Bronchial epithelial cell (primary cell): ENCODE measurements at regions not wholly inside any gene's neighbourhood (a gene's known extent, or its start where the extent isn't known, plus 50 kb on each side); places are given as distances from the start of the nearest gene placed in this dataset.

Source experiments
- DNase-seq: peaks from one replicate; pipeline ENCODE4 v3.0.0-alpha.2; 2010; ENCODE audit warnings: low read depth
- FAIRE-seq: peaks from 2 replicates; lab custom pipeline; 2011; peaks lifted over from hg19 to GRCh38; lab: Jason Lieb, UNC
- H3K27me3 ChIP-seq: 2 replicates; pipeline ENCODE4 v1.5.1; 2011; ENCODE audit warnings: low read length; ENCODE audit not compliant: control insufficient read depth, insufficient read depth
- H3K36me3 ChIP-seq: 2 replicates; pipeline ENCODE4 v1.5.1; 2011; ENCODE audit warnings: low read length; ENCODE audit not compliant: control insufficient read depth, insufficient read depth
- H3K4me3 ChIP-seq: 2 replicates; pipeline ENCODE4 v1.5.1; 2011; ENCODE audit warnings: mild to moderate bottlenecking, low read depth, low read length, control low read depth
- TF ChIP-seq, protein P1 (sequence below): IDR thresholded peaks from 2 replicates; pipeline ENCODE4 v1.5.1; 2011; ENCODE audit warnings: mild to moderate bottlenecking, moderate library complexity, low read length, control low read depth, inconsistent platforms; ENCODE audit not compliant: insufficient read depth, severe bottlenecking

- Histone ChIP-seq H3K36me3 (no peaks in the 10 kb centered on the region), H3K27me3 (no peaks in the 10 kb centered on the region), H3K4me3 (no peak overlapping the region)
- TF ChIP-seq, protein P1, sequence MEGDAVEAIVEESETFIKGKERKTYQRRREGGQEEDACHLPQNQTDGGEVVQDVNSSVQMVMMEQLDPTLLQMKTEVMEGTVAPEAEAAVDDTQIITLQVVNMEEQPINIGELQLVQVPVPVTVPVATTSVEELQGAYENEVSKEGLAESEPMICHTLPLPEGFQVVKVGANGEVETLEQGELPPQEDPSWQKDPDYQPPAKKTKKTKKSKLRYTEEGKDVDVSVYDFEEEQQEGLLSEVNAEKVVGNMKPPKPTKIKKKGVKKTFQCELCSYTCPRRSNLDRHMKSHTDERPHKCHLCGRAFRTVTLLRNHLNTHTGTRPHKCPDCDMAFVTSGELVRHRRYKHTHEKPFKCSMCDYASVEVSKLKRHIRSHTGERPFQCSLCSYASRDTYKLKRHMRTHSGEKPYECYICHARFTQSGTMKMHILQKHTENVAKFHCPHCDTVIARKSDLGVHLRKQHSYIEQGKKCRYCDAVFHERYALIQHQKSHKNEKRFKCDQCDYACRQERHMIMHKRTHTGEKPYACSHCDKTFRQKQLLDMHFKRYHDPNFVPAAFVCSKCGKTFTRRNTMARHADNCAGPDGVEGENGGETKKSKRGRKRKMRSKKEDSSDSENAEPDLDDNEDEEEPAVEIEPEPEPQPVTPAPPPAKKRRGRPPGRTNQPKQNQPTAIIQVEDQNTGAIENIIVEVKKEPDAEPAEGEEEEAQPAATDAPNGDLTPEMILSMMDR: no peak
- DNase-seq (peak; percentile 43), FAIRE-seq (no peak)
These were observed 1428.0 kb downstream of the PCDH7 start for GRCh38 chr4:32148111-32148666.

DNA sequence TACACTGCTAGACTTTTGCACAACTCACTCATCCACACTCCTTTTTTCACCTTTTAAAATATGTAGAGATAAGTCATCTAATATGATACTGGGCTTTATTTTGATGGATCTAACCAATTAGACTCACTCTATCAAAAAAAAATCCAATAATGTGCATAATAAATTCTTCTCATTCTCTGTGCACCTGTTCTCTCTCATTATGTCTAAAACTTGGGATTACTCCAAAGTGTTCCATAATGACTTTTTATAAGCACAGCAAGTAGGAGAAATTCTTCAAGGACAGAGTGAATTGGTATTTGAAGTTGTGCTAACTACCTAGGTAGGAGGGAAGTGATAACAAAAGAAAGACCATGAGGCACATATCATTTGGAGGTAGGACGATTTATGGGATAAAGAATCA is 1438.8 kb downstream of the PCDH7 start:
- TF ChIP-seq, protein P1: no peak
- Histone ChIP-seq H3K4me3 (no peak overlapping the region), H3K36me3 (no peaks in the 10 kb centered on the region), H3K27me3 (no peaks in the 10 kb centered on the region)
- no peak for DNase-seq
- FAIRE-seq: no peak

DNA sequence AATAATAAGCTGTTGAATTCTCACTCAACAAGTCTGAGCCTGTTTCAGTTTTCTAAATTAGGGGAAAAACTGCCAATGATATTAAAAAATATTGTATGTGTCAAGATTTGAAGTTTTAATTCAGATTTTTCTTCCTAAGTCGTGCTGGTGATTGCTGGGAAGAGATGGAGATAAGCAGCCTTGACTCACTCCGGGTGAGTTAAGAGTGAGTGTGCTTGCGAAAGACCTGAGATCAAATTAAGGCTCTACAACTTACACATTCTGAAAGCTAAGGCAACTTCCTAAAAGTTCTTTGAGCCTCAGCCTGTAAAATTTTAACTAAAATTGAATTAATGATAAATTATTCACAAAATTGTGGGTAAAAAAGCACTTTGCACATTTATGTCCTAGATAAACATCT is 1441.2 kb downstream of the PCDH7 start:
- Histone ChIP-seq H3K4me3 (no peak overlapping the region), H3K36me3 (no peaks in the 10 kb centered on the region), H3K27me3 (no peaks in the 10 kb centered on the region)
- FAIRE-seq (no peak), DNase-seq (peak; percentile 84)
- TF ChIP-seq, protein P1: no peak

DNA sequence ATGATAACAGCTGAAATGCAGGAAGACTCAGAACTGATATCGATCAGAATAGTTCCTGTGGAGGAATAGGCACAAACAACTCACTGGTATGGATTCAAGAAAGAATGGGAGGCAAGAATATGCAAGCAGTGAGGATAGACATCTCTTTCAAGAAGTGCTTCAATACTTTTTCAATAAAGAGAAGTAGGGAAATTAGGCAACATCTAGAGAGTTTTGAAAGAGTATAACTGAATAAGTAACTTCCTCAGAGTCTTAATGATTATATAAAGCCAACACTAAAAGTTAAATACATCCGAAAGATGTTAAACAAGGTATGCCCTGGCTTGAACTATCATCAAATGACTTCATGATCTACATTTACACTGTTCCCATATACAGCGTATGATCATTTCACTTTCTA is 1443.0 kb downstream of the PCDH7 start:
- no peak overlapping the region for H3K4me3 ChIP-seq
- H3K27me3 ChIP-seq: no peaks in the 10 kb centered on the region
- FAIRE-seq (no peak), DNase-seq (no peak)
- no peaks in the 10 kb centered on the region for H3K36me3 ChIP-seq
- TF ChIP-seq, protein P1: no peak

DNA sequence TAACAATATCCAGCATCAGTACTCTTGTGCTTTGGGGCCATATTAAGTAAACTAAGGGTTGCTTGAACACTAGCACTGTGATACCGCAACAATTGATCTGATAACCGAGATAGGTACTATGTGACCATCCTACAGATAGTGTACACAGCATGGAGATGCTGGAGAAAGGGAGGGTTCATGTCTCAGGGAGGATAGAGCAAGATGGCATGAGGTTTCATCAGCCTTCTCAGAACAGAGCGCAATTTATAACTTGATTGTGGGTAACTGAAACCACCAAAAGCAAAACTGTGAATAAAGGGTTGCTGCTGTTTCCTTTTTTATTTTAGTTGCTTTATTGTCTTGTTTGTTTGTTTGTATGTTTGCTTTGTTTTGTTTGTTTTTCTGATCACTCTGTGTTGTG is 1449.7 kb downstream of the PCDH7 start:
- FAIRE-seq: no peak

More for the DNA sequence above, 1449.7 kb downstream of the PCDH7 start:
- no peak overlapping the region for H3K4me3 ChIP-seq
- no peaks in the 10 kb centered on the region for H3K36me3 ChIP-seq
- H3K27me3 ChIP-seq: no peaks in the 10 kb centered on the region
- TF ChIP-seq, protein P1: no peak
- no peak for DNase-seq
